ENCODE measurements at regions not wholly inside any gene's neighbourhood (a gene's known extent, or its start where the extent isn't known, plus 50 kb on each side); places are given as distances from the start of the nearest gene placed in this dataset.

GRCh38 chr9:82513976-82514735, 525.6 kb downstream of the SPATA31D1 start:
- DNase-seq = no peak

DNA sequence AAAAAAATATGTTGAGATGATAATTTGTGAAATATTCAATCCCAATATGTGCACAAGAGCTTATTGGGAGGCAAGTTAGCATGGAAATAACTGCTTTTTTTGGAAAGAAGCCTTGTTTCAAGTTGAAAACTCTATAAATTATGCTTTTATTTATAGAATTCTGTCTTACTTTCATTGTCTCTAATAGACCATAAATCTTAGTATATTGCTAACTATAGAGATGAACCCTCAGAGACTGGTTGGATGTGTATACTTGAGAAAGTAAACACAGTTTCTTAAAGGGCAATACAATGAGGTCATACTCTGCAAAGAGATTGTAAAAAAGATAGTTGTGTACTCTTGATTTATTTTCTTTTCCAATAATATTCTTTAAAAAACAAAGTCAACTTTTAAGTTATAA, 530.3 kb downstream of the SPATA31D1 start:
- no peak for DNase-seq

DNA sequence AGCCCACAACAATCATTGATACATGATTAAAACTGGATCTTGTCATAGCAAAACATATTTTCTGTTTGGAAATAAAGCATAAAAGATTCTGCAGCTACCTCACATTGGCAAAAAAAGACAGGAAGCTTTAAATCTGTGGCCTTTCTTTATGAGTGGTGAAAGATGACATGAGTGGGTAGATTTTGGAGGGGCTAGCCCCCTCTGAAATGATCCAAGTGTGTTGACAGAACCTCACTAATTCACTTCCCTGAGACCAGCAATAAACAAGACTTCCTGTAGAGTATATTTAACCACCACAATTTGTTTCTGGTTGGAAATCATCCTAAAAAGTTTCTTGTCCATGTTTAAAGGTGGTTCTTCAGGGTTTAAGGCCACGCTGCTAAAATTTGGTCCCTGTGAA, 530.8 kb downstream of the SPATA31D1 start:
- no peak for DNase-seq

DNA sequence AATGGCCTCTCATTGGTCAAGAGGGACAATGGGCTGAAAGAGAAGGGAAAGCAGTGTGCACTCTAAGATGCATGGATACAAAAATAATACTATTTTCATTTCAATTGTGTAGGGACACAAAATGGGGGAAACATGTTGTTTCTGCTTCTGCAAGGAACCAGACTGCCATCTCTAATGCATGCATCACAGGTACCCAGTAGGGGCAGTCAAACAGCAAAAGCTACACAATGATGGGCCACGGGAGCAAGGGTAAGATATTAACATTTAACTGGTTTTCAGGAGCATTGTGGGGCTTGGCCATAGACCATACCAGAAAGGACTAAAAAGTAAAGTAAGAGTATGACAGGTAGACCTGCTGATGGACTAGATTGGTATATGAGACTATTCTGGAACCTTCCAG, 535.8 kb downstream of the SPATA31D1 start:
- no peak for DNase-seq

DNA sequence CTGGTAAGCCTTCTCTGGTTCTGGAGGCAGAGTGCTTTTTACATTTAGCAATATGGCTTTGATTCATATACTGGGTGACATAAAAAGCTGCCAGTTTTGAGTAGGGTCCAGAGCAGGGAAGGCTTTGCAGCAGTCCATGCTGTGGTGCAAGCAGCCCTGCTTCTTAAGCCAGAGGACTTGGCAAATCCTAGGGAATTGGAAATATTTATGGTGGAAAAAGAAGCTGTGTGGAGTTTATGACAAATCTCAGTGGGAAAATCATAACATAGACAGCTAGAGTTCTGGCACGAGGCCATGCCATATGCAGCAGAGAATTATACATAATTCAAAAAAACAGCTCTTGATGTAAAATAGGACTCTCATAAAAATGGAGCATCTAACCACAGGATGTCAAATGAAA, 536.4 kb downstream of the RASEF start:
- DNase-seq = no peak

DNA sequence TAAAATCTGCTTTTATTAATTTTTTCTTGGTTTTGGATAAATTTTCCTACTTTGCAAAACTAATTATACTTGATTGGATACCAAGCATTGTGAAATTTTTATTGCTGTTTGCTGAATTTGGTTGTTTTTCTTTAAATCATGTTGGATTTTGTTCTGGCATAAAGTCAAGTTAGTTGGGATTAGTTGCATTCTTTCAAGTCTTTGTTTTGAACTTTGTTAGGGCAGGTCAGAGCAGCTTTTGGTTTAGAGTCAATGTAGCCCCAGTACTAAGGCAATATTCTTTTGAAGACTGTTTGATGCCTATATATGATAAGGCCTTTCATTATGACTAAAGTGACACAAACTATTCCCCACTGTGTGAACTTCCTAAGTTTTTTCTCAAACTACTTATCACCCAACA, 531.1 kb downstream of the RASEF start:
- no peak for DNase-seq

DNA sequence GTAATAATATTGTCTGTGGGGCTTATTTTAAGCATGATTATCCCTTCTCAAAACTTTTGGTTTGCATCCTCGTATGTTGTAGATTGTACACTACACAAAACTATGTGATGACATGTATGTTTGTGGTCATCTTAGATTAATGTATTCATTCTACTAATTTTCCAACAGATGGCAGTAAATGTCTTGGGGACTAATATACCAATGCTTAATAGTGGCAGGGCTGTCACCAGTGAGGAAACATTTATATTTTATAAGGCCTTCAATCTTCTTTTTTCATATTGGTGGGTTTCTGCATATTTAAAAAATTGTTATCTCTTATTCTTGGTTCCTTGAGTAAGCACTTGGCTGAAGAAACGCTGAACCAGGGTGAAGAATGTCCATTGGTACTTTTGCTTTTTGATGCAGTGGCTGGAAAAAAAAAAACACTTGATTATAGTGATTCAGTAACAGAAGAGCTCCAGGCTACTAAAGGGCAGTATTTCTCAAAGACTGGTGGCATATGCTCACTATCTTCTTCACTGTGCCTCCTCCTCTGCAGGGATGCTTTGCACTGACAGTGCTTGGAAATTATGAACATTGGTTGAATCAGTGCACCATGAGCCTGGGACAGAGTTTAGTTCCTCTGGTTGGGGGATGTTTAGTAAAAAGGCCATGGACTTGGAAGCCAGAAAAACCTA, 530.3 kb downstream of the RASEF start:
- DNase-seq = no peak

DNA sequence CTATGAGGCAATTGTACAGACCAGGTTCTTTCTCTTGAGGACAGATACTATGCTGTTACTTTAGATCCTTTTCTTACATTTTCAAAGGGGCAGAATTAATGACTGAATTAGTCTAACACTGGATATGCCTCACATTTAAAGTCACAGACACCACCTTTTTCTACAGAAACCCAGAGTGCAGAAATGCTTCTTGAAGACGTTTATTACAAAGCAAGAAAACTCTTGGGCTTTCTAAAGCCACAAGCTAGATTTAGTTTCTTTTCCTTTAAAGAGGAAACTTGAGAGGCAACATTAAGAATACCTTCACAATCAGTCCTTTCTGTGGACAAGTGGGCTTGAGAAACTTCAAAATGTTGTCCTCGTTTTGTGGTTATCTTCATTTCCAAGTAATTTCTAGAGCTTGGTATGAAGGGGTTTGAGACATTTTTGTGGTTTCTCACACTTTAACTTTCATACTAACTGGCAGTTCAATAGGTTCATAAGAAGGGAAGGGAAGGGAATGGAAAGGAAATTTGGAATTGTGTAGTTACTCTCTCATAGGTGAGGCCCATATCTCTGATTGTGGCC, 527.4 kb downstream of the RASEF start:
- DNase-seq = no peak

- DNase-seq = peak; percentile 16
These were observed 524.3 kb downstream of the RASEF start for GRCh38 chr9:82538634-82539033.

DNA sequence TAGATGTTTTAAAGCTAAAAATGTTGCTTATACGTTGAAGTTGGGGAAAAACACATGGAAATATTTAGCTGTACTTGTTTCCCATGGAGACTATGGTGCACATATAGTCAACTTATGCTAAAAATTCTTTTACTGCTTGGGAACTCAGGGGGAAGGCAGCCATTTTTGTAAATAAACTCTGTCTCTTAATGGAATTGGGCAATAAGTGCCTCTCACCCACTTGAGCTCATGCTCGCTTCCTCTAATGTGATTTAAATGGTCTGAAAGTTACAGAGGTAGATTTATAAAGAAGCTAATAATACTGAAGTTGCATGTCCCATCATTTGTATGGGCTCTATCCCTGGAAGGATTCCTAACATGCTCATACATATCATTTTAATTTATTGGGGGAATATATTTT, 523.8 kb downstream of the RASEF start:
- DNase-seq = no peak

GRCh38 chr9:82539856-82540579, 522.9 kb downstream of the RASEF start:
- no peak for DNase-seq

GRCh38 chr9:82543726-82544125, 519.2 kb downstream of the RASEF start:
- DNase-seq = no peak

GRCh38 chr9:82546136-82546535, 516.8 kb downstream of the RASEF start:
- DNase-seq = no peak

GRCh38 chr9:82547995-82548394, 514.9 kb downstream of the RASEF start:
- no peak for DNase-seq

DNA sequence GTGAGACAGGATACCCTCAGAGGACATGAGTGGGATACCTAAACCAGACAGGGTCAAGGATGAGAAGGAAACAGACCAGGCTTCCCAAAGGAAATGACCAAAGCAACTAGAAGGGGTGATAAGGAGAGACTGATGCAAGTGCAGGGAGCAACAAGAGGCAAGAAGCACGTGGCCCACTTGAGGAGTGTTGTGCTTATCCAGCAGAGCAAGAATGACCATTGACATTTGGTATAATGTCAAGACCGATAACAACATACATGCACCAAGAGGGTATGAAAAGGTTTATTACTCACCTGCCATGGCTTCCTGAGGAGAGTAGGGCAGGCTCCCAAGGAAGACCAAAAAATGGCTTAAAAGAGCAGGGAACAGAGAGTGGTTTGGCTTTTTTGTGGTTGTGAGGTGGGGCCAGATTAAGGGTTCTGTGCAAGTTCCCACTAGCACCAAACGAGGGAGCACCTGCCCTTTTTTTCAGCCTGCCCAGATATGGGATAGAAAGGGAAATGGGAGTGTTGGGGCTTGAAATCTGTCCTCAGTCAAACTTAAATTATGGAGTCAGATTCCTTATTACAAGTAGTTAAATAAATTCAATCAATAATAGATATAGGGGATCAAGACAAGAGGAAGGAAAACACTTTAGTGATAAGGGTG, 513.6 kb downstream of the RASEF start:
- DNase-seq = no peak

DNA sequence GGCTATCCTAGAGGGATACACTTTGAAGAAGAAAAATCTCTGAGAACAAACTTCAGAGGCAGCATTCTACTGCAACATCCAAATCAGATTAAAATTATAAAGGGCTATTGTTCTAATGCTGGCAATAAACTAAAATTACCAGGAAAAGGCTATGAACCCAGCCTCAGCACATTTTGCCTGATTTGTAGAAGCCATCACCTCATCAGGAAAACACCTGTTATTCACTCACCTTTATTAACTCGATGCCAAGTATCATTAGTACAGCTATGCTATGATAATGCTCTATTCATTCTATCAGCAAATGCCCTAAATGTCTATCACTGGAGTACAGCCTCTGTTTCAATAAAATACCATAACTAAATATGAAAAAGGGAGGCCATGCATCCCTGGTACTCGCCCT, 510.2 kb downstream of the RASEF start:
- no peak for DNase-seq

DNA sequence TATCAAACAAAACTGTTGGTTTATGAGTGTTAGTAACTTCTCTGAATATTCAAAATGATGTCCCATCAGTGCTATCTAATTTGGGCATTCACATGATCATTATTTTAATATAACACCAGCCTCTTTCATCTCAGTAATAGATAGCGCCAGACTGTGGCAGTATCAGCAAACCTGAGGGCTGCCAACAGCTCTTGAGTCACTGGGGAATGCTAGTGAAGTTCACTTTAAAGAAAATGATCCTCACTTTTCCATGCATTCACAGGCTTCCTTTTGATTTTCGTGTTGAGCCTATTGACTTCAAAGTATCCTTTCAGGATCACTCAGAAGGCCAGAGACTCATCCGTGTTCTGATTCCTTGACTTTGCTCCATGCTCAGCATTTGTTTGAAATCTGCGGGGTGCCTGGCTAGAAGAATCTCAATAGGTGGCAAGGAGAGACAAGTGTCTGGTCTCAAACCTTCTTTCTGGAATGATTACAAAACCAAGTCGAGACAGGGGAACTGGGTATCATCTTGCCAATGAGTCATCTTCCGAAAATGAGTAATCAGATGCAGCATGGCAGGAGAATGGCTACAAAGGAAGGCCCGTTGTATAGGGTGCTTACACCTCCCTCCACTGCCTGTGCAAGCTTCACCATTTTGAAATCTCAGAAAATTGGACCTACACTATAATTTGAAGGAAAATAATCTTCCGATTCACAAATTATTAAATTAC, 509.1 kb downstream of the RASEF start:
- DNase-seq = no peak

GRCh38 chr9:82554381-82554780, 508.6 kb downstream of the RASEF start:
- DNase-seq = no peak

DNA sequence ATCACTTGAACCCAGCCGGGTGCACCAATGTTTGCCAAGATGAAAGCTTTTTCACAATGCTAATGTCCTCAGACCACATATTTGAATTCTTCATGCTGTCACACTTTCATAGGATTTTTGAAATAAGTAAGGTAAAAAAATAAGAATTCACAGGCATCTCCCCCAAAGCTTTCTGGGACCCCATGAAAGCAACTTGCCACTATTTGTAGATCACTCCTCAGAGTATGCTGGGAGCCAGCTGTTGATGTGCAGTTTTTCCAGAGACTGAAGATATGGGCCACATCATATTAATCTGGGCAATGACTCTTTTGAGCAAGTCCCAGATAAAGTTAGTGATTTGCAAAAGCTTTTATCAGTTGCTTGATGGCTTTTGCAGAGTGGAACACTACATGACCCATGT, 507.9 kb downstream of the RASEF start:
- DNase-seq = no peak

DNA sequence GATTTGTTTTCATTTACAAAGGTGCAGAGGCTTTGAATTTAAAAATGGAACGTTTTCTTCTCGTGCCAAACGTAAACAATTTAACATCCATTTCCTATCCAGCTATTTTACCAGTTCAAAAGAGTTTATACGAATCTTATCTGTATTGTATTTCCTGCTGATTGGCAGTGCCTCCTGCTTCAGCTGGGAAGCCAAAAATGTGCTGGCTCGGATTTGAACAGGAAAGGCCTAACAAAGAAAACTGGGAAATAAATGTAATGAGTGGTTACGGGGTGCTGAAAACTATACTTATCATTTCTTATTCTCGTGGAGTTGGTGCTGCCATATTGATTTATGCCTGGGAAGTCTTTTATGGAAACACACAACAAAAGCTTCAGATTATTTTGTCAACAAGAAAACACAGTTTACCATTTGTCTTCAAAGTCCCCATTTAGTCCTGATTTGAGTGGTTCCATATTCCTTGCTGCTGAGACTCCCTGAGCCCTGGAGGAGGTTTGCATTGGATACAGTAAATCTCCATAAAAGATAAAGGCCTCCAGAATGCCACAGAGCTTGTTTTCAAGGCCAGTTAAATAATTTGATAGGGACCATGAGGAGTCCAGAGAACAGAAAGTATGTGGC, 507.4 kb downstream of the RASEF start:
- DNase-seq = no peak

- DNase-seq = no peak
These were observed 504.6 kb downstream of the RASEF start for GRCh38 chr9:82558346-82558745.

All from NCI-H1694 (cell line).